Femur (tissue), 1 donor: ENCODE measurements at regions not wholly inside any gene's neighbourhood (a gene's known extent, or its start where the extent isn't known, plus 50 kb on each side); places are given as distances from the start of the nearest gene placed in this dataset.
"Not testable (repeated sequence)": the region's sequence is repeated elsewhere in the genome, so short reads cannot be mapped to it uniquely, and the experiment has no call there.

Source experiments
- DNase-seq: peaks from one replicate; pipeline ENCODE4 v3.0.0-alpha.2; 2017

- DNase-seq, result not testable (repeated sequence)
Measured at GRCh38 chr16:47897105-47897504, 258.7 kb downstream of the ABCC12 start.

GRCh38 chr16:47895146-47895545 lies 260.6 kb downstream of the ABCC12 start:
- no peak for DNase-seq

GRCh38 chr16:47892999-47893398 lies 262.8 kb downstream of the ABCC12 start:
- DNase-seq, result no peak

GRCh38 chr16:47888734-47889133 lies 267.1 kb downstream of the ABCC12 start:
- no peak for DNase-seq

- DNase-seq, result no peak
Measured at GRCh38 chr16:47888142-47888541, 267.7 kb downstream of the ABCC12 start.

- DNase-seq, result no peak
Measured at GRCh38 chr16:47887496-47887895, 268.3 kb downstream of the ABCC12 start.

GRCh38 chr16:47886631-47887415 lies 269.0 kb downstream of the ABCC12 start:
- DNase-seq, result no peak

GRCh38 chr16:47886139-47886538 lies 269.7 kb downstream of the ABCC12 start:
- DNase-seq, result no peak

- no peak for DNase-seq
Measured at GRCh38 chr16:47885489-47885888, 270.3 kb downstream of the ABCC12 start.

- DNase-seq, result no peak
Measured at GRCh38 chr16:47884116-47884725, 271.6 kb downstream of the ABCC12 start.

GRCh38 chr16:47881574-47881973 lies 274.2 kb downstream of the ABCC12 start:
- no peak for DNase-seq

GRCh38 chr16:47880653-47881052 lies 275.1 kb downstream of the ABCC12 start:
- DNase-seq, result no peak

- no peak for DNase-seq
Measured at GRCh38 chr16:47877166-47877565, 278.6 kb downstream of the ABCC12 start.

- no peak for DNase-seq
Measured at GRCh38 chr16:47876511-47876910, 279.3 kb downstream of the ABCC12 start.

GRCh38 chr16:47873434-47873833 lies 282.4 kb downstream of the ABCC12 start:
- no peak for DNase-seq

- DNase-seq, result no peak
Measured at GRCh38 chr16:47872225-47872624, 283.6 kb downstream of the ABCC12 start.

GRCh38 chr16:47866423-47866822 lies 289.4 kb downstream of the ABCC12 start:
- no peak for DNase-seq

GRCh38 chr16:47865337-47865855 lies 290.4 kb downstream of the ABCC12 start:
- no peak for DNase-seq

GRCh38 chr16:47864262-47864661 lies 291.5 kb downstream of the ABCC12 start:
- DNase-seq, result not testable (repeated sequence)

GRCh38 chr16:47861999-47862398 lies 293.8 kb downstream of the ABCC12 start:
- no peak for DNase-seq

GRCh38 chr16:47858333-47858982 lies 297.3 kb downstream of the ABCC12 start:
- DNase-seq, result no peak

- DNase-seq, result no peak
Measured at GRCh38 chr16:47855431-47855830, 300.4 kb downstream of the ABCC12 start.

- DNase-seq, result no peak
Measured at GRCh38 chr16:47854737-47855136, 301.1 kb downstream of the ABCC12 start.

- DNase-seq, result no peak
Measured at GRCh38 chr16:47852991-47853390, 302.8 kb downstream of the ABCC12 start.
